ENCODE measurements at regions not wholly inside any gene's neighbourhood (a gene's known extent, or its start where the extent isn't known, plus 50 kb on each side); places are given as distances from the start of the nearest gene placed in this dataset.

DNA sequence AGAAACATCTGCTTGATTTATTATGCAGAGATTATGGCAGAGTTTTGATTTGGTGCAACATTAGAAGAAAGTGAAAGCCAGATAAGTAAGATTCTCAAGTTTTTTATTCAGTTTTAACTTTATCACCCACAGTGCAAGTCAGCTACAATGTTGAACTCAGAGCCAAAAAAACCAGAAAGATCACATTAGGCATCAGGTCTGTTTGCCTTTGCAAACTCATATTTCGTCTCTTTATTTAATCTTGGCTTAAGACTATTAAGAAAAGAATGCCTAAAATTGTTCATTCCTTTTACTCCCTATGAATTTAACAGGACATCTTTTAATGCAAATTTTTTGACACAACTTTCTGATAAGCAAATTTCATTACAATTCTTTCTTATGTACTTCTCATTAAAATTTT lies 76.0 kb upstream of the TMEM26 start:
- Histone ChIP-seq H3K4me3 (replicated peaks; ENCODE audit: insufficient read depth, low read length) (no peak overlapping the region), H3K27me3 (ENCODE audit: insufficient read depth, poor library complexity, severe bottlenecking) (no peaks in the 10 kb centered on the region), H3K27ac (replicated peaks) (no peak overlapping the region)
- TF ChIP-seq, protein P1, sequence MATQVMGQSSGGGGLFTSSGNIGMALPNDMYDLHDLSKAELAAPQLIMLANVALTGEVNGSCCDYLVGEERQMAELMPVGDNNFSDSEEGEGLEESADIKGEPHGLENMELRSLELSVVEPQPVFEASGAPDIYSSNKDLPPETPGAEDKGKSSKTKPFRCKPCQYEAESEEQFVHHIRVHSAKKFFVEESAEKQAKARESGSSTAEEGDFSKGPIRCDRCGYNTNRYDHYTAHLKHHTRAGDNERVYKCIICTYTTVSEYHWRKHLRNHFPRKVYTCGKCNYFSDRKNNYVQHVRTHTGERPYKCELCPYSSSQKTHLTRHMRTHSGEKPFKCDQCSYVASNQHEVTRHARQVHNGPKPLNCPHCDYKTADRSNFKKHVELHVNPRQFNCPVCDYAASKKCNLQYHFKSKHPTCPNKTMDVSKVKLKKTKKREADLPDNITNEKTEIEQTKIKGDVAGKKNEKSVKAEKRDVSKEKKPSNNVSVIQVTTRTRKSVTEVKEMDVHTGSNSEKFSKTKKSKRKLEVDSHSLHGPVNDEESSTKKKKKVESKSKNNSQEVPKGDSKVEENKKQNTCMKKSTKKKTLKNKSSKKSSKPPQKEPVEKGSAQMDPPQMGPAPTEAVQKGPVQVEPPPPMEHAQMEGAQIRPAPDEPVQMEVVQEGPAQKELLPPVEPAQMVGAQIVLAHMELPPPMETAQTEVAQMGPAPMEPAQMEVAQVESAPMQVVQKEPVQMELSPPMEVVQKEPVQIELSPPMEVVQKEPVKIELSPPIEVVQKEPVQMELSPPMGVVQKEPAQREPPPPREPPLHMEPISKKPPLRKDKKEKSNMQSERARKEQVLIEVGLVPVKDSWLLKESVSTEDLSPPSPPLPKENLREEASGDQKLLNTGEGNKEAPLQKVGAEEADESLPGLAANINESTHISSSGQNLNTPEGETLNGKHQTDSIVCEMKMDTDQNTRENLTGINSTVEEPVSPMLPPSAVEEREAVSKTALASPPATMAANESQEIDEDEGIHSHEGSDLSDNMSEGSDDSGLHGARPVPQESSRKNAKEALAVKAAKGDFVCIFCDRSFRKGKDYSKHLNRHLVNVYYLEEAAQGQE (IDR thresholded peaks at IDR 0.05; ENCODE audit: insufficient replicate concordance, low read depth), result no peak
- TF ChIP-seq SPI1 (IDR thresholded peaks at IDR 0.05; ENCODE audit: borderline replicate concordance, low read depth) (no peak), GABPA (IDR thresholded peaks at IDR 0.05; ENCODE audit: low read depth) (no peak), POLR2AphosphoS5 (IDR thresholded peaks at IDR 0.05; ENCODE audit: low read depth) (no peak)
- TF ChIP-seq, protein P2, sequence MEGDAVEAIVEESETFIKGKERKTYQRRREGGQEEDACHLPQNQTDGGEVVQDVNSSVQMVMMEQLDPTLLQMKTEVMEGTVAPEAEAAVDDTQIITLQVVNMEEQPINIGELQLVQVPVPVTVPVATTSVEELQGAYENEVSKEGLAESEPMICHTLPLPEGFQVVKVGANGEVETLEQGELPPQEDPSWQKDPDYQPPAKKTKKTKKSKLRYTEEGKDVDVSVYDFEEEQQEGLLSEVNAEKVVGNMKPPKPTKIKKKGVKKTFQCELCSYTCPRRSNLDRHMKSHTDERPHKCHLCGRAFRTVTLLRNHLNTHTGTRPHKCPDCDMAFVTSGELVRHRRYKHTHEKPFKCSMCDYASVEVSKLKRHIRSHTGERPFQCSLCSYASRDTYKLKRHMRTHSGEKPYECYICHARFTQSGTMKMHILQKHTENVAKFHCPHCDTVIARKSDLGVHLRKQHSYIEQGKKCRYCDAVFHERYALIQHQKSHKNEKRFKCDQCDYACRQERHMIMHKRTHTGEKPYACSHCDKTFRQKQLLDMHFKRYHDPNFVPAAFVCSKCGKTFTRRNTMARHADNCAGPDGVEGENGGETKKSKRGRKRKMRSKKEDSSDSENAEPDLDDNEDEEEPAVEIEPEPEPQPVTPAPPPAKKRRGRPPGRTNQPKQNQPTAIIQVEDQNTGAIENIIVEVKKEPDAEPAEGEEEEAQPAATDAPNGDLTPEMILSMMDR (IDR thresholded peaks at IDR 0.05; ENCODE audit: insufficient read depth, low read length), result no peak
- DNase-seq (ENCODE audit: low read depth in 1 of 2, low spot score in 1 of 2), result no peak

DNA sequence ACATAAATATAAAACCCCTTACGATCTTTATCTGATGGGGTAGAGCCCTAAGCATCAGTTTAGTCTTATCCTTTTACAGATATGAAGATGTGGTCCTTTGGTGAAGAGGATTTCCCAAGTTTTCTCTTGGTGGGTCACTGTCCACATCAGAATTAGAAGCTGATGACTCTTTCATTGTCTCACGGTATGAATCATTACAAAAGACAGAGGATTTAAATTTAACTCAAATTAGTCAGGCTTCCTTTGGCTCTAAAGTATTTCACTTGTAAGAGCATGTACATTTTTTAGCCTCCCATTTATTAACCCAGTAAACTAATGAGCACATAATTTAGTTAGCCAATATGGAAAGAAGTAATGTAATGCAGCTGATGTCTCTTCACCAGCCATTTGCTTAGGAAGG lies 49.9 kb upstream of the TMEM26 start:
- Histone ChIP-seq H3K4me3 (replicated peaks; ENCODE audit: insufficient read depth, low read length) (no peak overlapping the region), H3K27ac (replicated peaks) (no peak overlapping the region), H3K27me3 (ENCODE audit: insufficient read depth, poor library complexity, severe bottlenecking) (no peaks in the 10 kb centered on the region)
- DNase-seq (ENCODE audit: low read depth in 1 of 2, low spot score in 1 of 2), result no peak
- TF ChIP-seq, protein P1 (IDR thresholded peaks at IDR 0.05; ENCODE audit: insufficient replicate concordance, low read depth), result no peak
- TF ChIP-seq GABPA (IDR thresholded peaks at IDR 0.05; ENCODE audit: low read depth) (no peak), POLR2AphosphoS5 (IDR thresholded peaks at IDR 0.05; ENCODE audit: low read depth) (no peak), SPI1 (IDR thresholded peaks at IDR 0.05; ENCODE audit: borderline replicate concordance, low read depth) (no peak)
- TF ChIP-seq, protein P2 (IDR thresholded peaks at IDR 0.05; ENCODE audit: insufficient read depth, low read length), result no peak
